GM12801 (cell line): ENCODE measurements at regions not wholly inside any gene's neighbourhood (a gene's known extent, or its start where the extent isn't known, plus 50 kb on each side); places are given as distances from the start of the nearest gene placed in this dataset.

ENCODE experiments used
- CTCF ChIP-seq: IDR thresholded peaks from one replicate; pipeline ENCODE4 v1.5.1; 2011; ENCODE audit warnings: control low read depth; ENCODE audit not compliant: insufficient read length; ENCODE audit errors: extremely low read depth

DNA sequence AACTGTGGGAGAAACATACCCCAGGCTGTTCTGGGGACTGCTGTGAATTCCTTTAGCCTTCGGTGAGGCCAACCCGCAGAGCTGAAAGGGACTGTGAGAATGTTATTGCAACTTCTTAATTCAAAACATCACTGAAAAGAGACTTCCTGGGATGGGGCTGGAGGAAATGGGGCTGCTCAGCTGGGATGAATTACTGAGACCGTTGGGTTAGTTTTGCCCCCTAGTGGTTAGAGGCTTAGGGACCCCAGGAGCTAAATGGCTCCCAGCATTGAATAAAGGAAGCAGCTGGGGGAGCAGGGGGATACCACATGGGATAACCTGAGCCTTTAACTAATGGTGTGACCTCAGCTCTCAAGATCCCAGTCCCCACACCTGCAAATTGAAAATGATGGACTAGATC is 941.1 kb upstream of the FANCL start:
- TF ChIP-seq CTCF = no peak

GRCh38 chr2:59181347-59181746 is 940.2 kb upstream of the FANCL start:
- no peak for TF ChIP-seq CTCF

GRCh38 chr2:59180621-59181020 is 939.5 kb upstream of the FANCL start:
- no peak for TF ChIP-seq CTCF

- TF ChIP-seq CTCF = no peak
Measured at GRCh38 chr2:59180111-59180510, 939.0 kb upstream of the FANCL start.

DNA sequence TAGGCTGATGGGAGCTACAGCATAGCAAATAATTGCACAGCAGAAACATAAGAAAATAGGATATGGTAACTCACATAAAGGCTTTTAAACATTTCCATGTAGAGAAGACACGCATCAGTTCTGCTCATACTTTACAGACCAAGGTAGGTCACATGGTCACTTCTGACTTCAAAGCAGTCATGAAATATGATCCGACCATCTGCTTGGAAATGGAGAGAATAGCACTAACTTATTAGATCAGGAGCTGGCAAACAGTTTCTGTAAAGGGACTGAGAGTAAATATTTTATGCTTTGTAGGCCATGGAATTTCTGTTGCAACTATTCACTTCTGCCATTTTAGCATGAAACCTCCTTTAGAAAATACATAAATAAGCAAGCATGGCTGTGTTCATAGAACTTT is 936.6 kb upstream of the FANCL start:
- no peak for TF ChIP-seq CTCF

GRCh38 chr2:59176737-59177136 is 935.6 kb upstream of the FANCL start:
- TF ChIP-seq CTCF = no peak

DNA sequence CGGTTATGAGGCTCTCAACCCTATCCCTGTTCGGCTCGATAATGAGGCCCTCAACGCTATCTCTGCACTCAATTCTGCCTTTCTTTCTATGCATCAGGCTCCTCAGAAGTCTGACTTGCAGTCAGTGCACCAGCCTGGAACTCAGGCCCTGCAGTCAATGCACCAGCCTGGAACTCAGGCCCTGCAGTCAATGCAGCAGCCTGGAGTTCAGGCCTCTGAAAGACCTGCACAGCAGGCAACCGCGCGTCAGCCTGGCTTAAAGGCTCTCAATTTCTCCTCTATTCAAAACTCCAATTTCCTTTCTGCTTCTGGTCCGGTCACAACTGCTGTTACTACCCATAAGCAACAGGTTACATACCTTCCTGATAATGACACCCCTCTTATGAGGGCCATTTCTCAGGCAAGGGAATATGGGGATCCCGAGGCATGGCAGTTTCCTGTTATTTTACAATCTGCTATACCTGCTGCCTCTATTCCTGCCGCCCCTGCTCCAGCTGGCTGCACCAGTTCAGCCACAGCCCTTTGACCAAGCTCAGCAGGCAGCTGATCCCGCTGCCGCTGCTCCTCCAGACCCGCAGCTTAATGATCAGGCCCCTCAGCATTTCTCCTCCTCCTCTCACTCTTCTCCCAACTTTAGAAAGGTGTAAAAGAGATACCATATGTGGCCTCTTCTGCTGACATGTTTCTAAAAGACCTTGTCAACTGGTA is 933.6 kb upstream of the FANCL start:
- TF ChIP-seq CTCF = no peak
